ENCODE measurements at regions not wholly inside any gene's neighbourhood (a gene's known extent, or its start where the extent isn't known, plus 50 kb on each side); places are given as distances from the start of the nearest gene placed in this dataset.

DNA sequence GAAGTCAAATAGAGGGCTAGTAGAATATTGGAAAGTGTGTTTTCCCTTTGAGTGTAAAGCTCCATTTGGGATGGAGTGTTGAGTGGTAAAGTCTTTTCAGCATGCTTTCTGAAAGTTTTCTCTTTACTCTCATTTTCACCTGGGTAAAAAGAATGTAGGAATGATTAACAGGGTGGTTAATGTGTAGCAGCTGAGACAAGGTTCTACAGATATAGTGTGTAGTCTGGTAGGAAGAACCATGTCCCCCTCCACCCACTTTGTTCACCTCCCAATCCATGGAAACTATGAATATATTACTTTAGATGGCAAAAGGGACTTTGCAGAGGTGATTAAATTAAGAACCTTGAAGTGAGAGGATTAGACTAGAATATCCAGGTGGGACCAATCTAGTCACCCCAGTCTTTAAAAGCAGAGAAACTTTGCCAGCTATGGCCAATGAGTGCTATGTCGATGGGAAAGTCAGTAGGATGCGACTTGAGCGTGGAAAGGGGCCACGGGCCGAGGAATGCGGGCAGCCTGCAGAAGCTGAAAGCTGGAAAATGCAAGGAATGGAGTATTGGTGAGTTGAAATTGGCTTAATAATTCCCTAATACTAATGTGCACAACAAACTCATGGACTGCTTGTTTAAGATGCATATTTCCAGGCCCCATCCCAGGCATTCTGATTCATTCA is 166.3 kb upstream of the AHR start:
- no peaks in the 10 kb centered on the region for H3K9me3 ChIP-seq
- ChIA-PET POLR2A (no interaction called here), CTCF (no interaction called here)
- Mint-ChIP-seq H3K27ac (ENCODE audit: unreplicated experiment) (peak overlapping the region; percentile 45), H3K4me3 (ENCODE audit: unreplicated experiment) (no peak overlapping the region), H3K9me3 (ENCODE audit: unreplicated experiment) (peaks cover 12% of the 10 kb centered on the region), H3K27me3 (ENCODE audit: insufficient read depth, unreplicated experiment) (no peaks in the 10 kb centered on the region), H3K4me1 (ENCODE audit: low read depth, unreplicated experiment) (peaks cover 38% of the 10 kb centered on the region), H3K36me3 (ENCODE audit: insufficient read depth, unreplicated experiment) (no peaks in the 10 kb centered on the region)
- TF ChIP-seq, protein P1, sequence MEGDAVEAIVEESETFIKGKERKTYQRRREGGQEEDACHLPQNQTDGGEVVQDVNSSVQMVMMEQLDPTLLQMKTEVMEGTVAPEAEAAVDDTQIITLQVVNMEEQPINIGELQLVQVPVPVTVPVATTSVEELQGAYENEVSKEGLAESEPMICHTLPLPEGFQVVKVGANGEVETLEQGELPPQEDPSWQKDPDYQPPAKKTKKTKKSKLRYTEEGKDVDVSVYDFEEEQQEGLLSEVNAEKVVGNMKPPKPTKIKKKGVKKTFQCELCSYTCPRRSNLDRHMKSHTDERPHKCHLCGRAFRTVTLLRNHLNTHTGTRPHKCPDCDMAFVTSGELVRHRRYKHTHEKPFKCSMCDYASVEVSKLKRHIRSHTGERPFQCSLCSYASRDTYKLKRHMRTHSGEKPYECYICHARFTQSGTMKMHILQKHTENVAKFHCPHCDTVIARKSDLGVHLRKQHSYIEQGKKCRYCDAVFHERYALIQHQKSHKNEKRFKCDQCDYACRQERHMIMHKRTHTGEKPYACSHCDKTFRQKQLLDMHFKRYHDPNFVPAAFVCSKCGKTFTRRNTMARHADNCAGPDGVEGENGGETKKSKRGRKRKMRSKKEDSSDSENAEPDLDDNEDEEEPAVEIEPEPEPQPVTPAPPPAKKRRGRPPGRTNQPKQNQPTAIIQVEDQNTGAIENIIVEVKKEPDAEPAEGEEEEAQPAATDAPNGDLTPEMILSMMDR (IDR thresholded peaks at IDR 0.05; ENCODE audit: insufficient read depth in 1 of 2, low read depth in 1 of 2, low read length in 1 of 2, severe bottlenecking in 1 of 2, unreplicated experiment in 1 of 2) = no peak
- H3K36me3 ChIP-seq (ENCODE audit: control insufficient read depth, insufficient read depth, low read length) = no peaks in the 10 kb centered on the region
- BruUV-seq (replicated peaks) = TSS peak; percentile 33
- intact Hi-C loops (cut with micrococcal nuclease; ENCODE audit: unreplicated experiment) = loop anchor here (2.0 kb wide), 1 partner anchor 107 kb away; no protein-coding TSS in a partner anchor
- H3K27me3 ChIP-seq (replicated peaks; ENCODE audit: control insufficient read depth, insufficient read depth, low read length) = no peaks in the 10 kb centered on the region
- peak in 1 of 2 experiments; percentile 24 for DNase-seq
- peaks cover 35% of the 10 kb centered on the region for H3K4me1 ChIP-seq
- no peak overlapping the region for H3K4me3 ChIP-seq (ENCODE audit: low read depth, low read length)

DNA sequence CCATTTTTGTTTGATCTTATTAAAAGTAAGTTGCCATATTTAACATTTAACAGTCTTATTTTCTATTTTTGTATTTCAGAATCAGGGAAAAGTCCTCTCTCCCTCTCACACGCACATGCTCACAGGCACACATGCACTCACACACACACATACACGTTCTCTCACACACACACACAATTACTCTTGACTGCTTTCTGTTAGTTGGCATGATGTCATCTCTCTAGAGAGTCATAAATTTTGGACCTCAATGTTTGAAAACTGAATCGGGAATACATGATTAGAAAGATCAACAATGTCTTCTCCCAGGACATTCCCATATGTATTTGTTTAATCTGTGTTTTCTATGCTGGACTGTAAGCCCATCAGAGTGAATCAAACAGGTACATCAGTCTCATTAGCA is 165.7 kb upstream of the AHR start:
- TF ChIP-seq, protein P1 (IDR thresholded peaks at IDR 0.05; ENCODE audit: insufficient read depth in 1 of 2, low read depth in 1 of 2, low read length in 1 of 2, severe bottlenecking in 1 of 2, unreplicated experiment in 1 of 2) = no peak
- Histone ChIP-seq H3K27me3 (replicated peaks; ENCODE audit: control insufficient read depth, insufficient read depth, low read length) (no peaks in the 10 kb centered on the region), H3K9me3 (no peaks in the 10 kb centered on the region), H3K4me3 (ENCODE audit: low read depth, low read length) (no peak overlapping the region), H3K4me1 (peaks cover 35% of the 10 kb centered on the region), H3K36me3 (ENCODE audit: control insufficient read depth, insufficient read depth, low read length) (no peaks in the 10 kb centered on the region)
- H3K27ac Mint-ChIP-seq (ENCODE audit: unreplicated experiment) = peak overlapping the region; percentile 45
- ChIA-PET CTCF (no interaction called here), POLR2A (no interaction called here)
- H3K36me3 Mint-ChIP-seq (ENCODE audit: insufficient read depth, unreplicated experiment) = no peaks in the 10 kb centered on the region
- H3K27me3 Mint-ChIP-seq (ENCODE audit: insufficient read depth, unreplicated experiment) = no peaks in the 10 kb centered on the region
- intact Hi-C loops (cut with micrococcal nuclease; ENCODE audit: unreplicated experiment) = no loop called here
- H3K4me1 Mint-ChIP-seq (ENCODE audit: low read depth, unreplicated experiment) = peaks cover 38% of the 10 kb centered on the region
- no peak for DNase-seq
- H3K9me3 Mint-ChIP-seq (ENCODE audit: unreplicated experiment) = peaks cover 12% of the 10 kb centered on the region
- no TSS peak for BruUV-seq (replicated peaks)
- no peak overlapping the region for H3K4me3 Mint-ChIP-seq (ENCODE audit: unreplicated experiment)

- peaks cover 35% of the 10 kb centered on the region for H3K4me1 ChIP-seq
- Mint-ChIP-seq H3K4me1 (ENCODE audit: low read depth, unreplicated experiment) (peaks cover 40% of the 10 kb centered on the region), H3K27me3 (ENCODE audit: insufficient read depth, unreplicated experiment) (no peaks in the 10 kb centered on the region), H3K9me3 (ENCODE audit: unreplicated experiment) (peaks cover 12% of the 10 kb centered on the region), H3K27ac (ENCODE audit: unreplicated experiment) (no peak overlapping the region), H3K4me3 (ENCODE audit: unreplicated experiment) (no peak overlapping the region), H3K36me3 (ENCODE audit: insufficient read depth, unreplicated experiment) (no peaks in the 10 kb centered on the region)
- no peak for DNase-seq
- intact Hi-C loops (cut with micrococcal nuclease; ENCODE audit: unreplicated experiment) = no loop called here
- H3K27me3 ChIP-seq (replicated peaks; ENCODE audit: control insufficient read depth, insufficient read depth, low read length) = no peaks in the 10 kb centered on the region
- no TSS peak for BruUV-seq (replicated peaks)
- TF ChIP-seq, protein P1 (IDR thresholded peaks at IDR 0.05; ENCODE audit: insufficient read depth in 1 of 2, low read depth in 1 of 2, low read length in 1 of 2, severe bottlenecking in 1 of 2, unreplicated experiment in 1 of 2) = no peak
- H3K9me3 ChIP-seq = no peaks in the 10 kb centered on the region
- no peaks in the 10 kb centered on the region for H3K36me3 ChIP-seq (ENCODE audit: control insufficient read depth, insufficient read depth, low read length)
- CTCF ChIA-PET = no interaction called here
- no peak overlapping the region for H3K4me3 ChIP-seq (ENCODE audit: low read depth, low read length)
- POLR2A ChIA-PET = no interaction called here
These were observed 164.5 kb upstream of the AHR start for GRCh38 chr7:17133977-17134376.
